ENCODE measurements at regions not wholly inside any gene's neighbourhood (a gene's known extent, or its start where the extent isn't known, plus 50 kb on each side); places are given as distances from the start of the nearest gene placed in this dataset.

DNA sequence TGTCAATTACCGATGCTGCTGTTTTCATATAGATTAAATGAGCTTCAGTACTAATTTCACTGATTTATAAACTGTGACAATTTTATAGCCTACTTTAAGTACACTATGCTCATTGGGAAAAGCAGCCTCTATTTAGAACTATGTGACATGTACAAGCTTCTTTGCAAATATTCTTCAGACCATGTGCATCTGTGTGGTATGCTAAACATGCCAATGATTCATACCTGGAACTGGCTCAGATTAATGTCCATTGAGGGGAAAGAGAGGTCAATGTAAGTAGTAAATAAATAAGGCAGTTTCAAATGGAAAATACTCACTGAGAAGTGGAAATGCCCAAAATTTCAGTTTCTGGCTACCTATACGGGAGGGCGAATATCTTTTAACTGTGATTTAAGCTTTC is 777.7 kb downstream of the C6orf118 start:
- no peak for TF ChIP-seq POLR2A (IDR thresholded peaks at IDR 0.05)
- TF ChIP-seq, protein P1, sequence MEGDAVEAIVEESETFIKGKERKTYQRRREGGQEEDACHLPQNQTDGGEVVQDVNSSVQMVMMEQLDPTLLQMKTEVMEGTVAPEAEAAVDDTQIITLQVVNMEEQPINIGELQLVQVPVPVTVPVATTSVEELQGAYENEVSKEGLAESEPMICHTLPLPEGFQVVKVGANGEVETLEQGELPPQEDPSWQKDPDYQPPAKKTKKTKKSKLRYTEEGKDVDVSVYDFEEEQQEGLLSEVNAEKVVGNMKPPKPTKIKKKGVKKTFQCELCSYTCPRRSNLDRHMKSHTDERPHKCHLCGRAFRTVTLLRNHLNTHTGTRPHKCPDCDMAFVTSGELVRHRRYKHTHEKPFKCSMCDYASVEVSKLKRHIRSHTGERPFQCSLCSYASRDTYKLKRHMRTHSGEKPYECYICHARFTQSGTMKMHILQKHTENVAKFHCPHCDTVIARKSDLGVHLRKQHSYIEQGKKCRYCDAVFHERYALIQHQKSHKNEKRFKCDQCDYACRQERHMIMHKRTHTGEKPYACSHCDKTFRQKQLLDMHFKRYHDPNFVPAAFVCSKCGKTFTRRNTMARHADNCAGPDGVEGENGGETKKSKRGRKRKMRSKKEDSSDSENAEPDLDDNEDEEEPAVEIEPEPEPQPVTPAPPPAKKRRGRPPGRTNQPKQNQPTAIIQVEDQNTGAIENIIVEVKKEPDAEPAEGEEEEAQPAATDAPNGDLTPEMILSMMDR (IDR thresholded peaks at IDR 0.05 in 4 of 5, conservative IDR thresholded peaks at IDR 0.05 in 1 of 5) = no peak

Measured in gastrocnemius medialis (tissue), 4 donors.